AG04449 (cell line): ENCODE measurements at regions not wholly inside any gene's neighbourhood (a gene's known extent, or its start where the extent isn't known, plus 50 kb on each side); places are given as distances from the start of the nearest gene placed in this dataset.

Source experiments
- CTCF ChIA-PET: fragments of 350-600 bp; formaldehyde crosslinking; extraction: SDS; loops from one replicate; lab custom pipeline; 2021; ENCODE audit warnings: antibody characterized with exemption; lab: Yijun Ruan, JAX
- POLR2A ChIA-PET: fragments of 400-600, 350-600 bp; formaldehyde crosslinking; extraction: SDS; loops from one replicate; lab custom pipeline; 2020; ENCODE audit warnings: antibody characterized with exemption, inconsistent platforms; lab: Yijun Ruan, JAX
- DNase-seq: peaks from one replicate; pipeline ENCODE4 v3.0.0-alpha.2; 2010; ENCODE audit warnings: low read depth, low spot score
- H3K4me3 ChIP-seq: 2 replicates; pipeline ENCODE4 v1.5.1; 2011; ENCODE audit warnings: low read depth, mild to moderate bottlenecking, control low read depth, low read length
- TF ChIP-seq, protein P1 (sequence below): IDR thresholded peaks from one replicate; pipeline ENCODE4 v1.5.1; 2011; ENCODE audit warnings: mild to moderate bottlenecking, moderate library complexity, low read length, control low read depth, inconsistent platforms; ENCODE audit not compliant: insufficient read depth; ENCODE audit errors: missing control alignments

DNA sequence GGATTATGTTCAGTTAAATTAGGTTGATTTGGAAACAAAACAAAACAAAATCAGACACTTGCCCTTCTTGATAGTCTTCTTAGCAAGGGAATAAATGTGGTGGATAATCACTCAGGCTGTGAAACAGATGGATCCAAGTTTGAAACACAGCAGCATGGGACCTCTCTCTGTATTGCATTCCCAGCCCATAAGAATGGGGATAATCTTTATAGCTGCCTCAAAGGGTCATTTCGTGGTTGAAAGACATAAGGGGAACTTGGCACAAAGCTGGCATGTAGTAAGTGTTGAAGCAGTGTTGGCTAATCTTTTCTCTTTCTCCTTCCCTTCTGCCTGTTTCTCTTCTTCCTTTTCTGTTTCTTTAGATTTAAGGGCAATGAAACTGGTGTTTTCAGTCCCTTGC is 333.9 kb upstream of the TLE4 start:
- CTCF ChIA-PET: no interaction called here
- no peak for DNase-seq
- no peak overlapping the region for H3K4me3 ChIP-seq
- TF ChIP-seq, protein P1, sequence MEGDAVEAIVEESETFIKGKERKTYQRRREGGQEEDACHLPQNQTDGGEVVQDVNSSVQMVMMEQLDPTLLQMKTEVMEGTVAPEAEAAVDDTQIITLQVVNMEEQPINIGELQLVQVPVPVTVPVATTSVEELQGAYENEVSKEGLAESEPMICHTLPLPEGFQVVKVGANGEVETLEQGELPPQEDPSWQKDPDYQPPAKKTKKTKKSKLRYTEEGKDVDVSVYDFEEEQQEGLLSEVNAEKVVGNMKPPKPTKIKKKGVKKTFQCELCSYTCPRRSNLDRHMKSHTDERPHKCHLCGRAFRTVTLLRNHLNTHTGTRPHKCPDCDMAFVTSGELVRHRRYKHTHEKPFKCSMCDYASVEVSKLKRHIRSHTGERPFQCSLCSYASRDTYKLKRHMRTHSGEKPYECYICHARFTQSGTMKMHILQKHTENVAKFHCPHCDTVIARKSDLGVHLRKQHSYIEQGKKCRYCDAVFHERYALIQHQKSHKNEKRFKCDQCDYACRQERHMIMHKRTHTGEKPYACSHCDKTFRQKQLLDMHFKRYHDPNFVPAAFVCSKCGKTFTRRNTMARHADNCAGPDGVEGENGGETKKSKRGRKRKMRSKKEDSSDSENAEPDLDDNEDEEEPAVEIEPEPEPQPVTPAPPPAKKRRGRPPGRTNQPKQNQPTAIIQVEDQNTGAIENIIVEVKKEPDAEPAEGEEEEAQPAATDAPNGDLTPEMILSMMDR: no peak
- POLR2A ChIA-PET: no interaction called here

DNA sequence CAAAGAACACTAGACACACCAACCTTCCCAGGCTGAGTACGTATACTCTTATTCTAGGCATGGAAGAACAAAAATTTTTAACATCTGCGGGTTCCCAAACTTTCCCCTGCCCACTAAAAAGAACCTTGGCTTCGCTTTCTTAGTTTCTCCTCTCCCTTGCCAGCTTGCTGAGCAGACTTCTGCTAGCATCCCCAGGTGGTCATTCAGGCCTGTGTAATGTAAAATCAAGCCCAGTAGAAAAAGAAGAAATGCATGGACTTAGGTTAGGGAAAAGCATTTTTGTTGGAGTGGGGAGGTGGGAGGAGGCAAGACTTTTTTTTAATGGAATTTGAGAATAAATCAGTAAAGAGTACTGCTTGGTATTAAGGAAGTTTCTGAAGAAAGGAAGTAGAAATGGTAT is 331.0 kb upstream of the TLE4 start:
- H3K4me3 ChIP-seq: no peak overlapping the region
- ChIA-PET POLR2A (no interaction called here), CTCF (interaction anchor here (1.5 kb wide), 1 partner anchor 14 kb away, joined by 3 read pairs; no protein-coding TSS in a partner anchor)
- TF ChIP-seq, protein P1: no peak
- DNase-seq: no peak

DNA sequence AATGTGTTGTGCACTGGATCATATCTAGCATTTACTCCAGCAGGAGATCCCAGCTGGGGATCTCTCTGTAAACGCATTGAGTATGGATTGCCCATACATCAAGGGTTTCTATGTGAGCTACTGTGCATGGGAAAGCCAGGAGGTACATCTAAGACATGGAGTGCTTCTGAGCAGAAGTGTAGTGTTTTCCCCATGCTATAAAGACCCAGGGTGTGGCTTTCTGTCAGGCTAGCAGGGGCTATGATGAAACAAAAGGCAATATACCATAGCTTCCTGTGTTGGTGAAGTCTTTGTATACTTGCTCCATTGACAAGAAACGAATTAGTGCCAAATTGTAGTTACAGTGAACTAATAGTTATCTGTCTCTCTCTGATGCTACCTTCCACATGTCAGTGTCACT is 329.3 kb upstream of the TLE4 start:
- DNase-seq: no peak
- POLR2A ChIA-PET: no interaction called here
- no peak overlapping the region for H3K4me3 ChIP-seq
- TF ChIP-seq, protein P1: no peak
- CTCF ChIA-PET: interaction anchor here (1.2 kb wide), 1 partner anchor 12 kb away, joined by 4 read pairs; no protein-coding TSS in a partner anchor

DNA sequence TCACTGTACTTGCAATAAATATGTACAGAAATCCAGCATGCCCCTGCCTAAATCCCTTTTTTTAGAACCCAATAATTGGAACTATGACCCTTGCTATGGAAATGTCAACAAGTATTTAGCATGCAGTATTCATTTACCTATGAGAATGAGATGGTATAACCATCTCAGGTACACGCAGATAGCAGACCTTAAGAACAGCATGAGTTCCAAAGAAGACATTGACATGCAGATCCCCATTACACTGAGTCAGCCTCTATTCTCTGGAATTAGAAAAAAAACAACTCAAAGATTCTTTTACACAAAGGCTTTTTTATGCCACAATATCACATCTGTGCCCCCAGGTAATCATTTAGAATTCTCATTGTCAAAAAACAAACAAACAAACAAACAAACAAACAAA is 325.6 kb upstream of the TLE4 start:
- TF ChIP-seq, protein P1: no peak
- ChIA-PET POLR2A (no interaction called here), CTCF (no interaction called here)
- H3K4me3 ChIP-seq: no peak overlapping the region
- DNase-seq: no peak

DNA sequence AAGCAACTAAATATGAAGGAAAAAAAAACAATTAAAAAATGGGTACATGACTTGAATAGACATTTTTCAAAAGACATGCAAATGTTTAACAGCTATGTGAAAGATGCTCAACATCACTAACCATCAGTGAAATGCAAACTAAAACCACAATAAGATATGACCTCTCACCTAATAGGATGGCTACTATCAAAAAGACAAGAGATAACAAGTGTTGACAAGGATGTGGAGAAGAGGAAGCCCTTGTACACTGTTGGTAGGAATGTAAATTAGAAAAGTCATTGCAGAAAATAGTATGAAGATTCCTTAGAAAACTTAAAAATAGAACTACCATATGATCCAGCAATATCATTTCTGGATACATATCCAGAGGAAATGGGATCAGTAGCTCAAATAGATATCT is 324.7 kb upstream of the TLE4 start:
- TF ChIP-seq, protein P1: no peak
- H3K4me3 ChIP-seq: no peak overlapping the region
- DNase-seq: no peak
- ChIA-PET CTCF (no interaction called here), POLR2A (no interaction called here)

DNA sequence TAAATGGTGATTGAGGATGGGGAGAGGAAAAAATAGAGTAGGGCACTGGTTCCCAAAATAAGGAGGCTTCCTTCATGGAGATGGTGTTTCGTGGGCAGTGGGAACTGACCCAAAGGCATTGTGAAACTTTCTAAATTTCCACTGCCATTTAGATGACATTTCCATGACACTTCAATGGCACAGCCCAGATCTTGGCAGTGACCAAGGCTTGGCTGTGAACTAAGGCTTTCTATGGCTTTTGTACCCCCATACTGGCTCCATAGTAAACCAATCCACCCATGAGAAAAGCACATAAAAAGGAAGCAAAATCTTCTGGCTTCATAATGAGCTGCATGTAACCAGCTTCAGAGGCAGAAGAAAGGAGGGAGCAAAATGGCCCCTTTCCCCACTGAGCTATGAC is 321.0 kb upstream of the TLE4 start:
- ChIA-PET POLR2A (no interaction called here), CTCF (no interaction called here)
- no peak overlapping the region for H3K4me3 ChIP-seq
- DNase-seq: no peak
- TF ChIP-seq, protein P1: no peak
